ENCODE measurements at regions not wholly inside any gene's neighbourhood (a gene's known extent, or its start where the extent isn't known, plus 50 kb on each side); places are given as distances from the start of the nearest gene placed in this dataset.

DNA sequence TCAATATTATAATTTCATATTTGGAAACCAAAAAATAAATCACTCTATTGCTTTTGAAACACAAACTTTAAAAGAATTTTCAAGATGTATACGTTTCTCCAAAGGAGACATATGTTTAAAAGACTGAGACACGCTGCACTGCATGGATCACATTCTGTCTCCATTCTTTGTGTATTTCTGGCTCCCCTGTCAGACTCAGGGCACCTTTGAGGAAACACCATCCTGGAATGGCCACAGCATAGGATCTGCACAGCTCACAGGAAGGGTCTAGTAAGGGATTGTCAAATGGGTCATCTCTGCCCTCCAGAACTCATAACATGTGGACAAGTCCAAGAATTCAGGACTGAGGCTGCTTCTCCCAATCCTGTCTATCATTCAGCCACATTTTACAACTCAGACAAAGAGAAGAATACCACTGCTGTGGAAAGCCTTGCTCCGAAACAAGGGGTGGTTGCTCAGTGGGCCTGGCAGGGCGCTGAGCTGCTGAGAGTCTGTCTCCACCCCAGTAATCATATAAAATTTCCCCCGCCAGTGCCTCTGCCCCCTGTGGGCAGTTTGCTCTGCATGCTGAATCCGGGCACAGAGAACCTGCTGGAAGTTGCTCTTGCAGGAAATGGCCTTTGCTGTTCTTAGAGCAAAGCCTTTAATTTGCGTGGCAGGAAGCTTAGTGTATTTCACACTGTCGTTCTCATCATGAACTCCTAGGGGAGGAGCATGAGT lies 85.3 kb upstream of the KLHL29 start:
- no peak overlapping the region for H3K4me2 ChIP-seq (ENCODE audit: low read depth, low read length, poor library complexity, severe bottlenecking)
- DNase-seq, result no peak
- no peaks in the 10 kb centered on the region for H3K9me2 ChIP-seq (replicated peaks; ENCODE audit: insufficient read depth, low read length)
- H3K4me3 ChIP-seq (ENCODE audit: low read length), result no peak overlapping the region
- H2AFZ ChIP-seq (ENCODE audit: low read length), result no peak overlapping the region
- H3K27me3 ChIP-seq (ENCODE audit: low read length), result no peaks in the 10 kb centered on the region
- no peaks in the 10 kb centered on the region for H3K79me2 ChIP-seq (ENCODE audit: low read length)
- H3K27ac ChIP-seq (ENCODE audit: low read length), result no peak overlapping the region
- H3K9ac ChIP-seq (ENCODE audit: low read length), result no peak overlapping the region
- no peaks in the 10 kb centered on the region for H3K36me3 ChIP-seq (ENCODE audit: insufficient read depth, low read length)
- no peaks in the 10 kb centered on the region for H3K9me3 ChIP-seq (ENCODE audit: low read length)
- peaks cover 4% of the 10 kb centered on the region for H3K4me1 ChIP-seq (ENCODE audit: low read length)
- no peaks in the 10 kb centered on the region for H4K20me1 ChIP-seq (ENCODE audit: insufficient read depth, low read depth, low read length)

DNA sequence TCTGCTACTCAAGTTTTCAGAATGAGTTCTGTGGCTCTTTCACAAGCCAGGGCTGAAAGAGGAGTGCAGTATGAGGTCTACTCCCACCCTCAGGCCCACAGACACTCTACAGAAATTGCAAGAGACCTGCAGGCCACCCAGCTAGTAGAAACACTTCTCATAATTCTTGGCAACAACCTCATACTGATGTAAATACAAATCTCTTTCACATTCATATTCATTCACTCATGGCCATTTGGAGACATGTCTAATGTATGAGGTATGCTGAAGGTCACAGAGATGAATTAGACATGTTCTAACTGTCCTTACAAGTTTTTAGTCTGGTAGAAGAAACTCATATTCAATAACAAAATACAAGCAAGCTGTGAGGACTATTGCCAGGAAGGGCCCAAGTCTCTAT lies 83.8 kb upstream of the KLHL29 start:
- H4K20me1 ChIP-seq (ENCODE audit: insufficient read depth, low read depth, low read length), result no peaks in the 10 kb centered on the region
- H3K9me2 ChIP-seq (replicated peaks; ENCODE audit: insufficient read depth, low read length), result no peaks in the 10 kb centered on the region
- H3K36me3 ChIP-seq (ENCODE audit: insufficient read depth, low read length), result no peaks in the 10 kb centered on the region
- H3K4me1 ChIP-seq (ENCODE audit: low read length), result peaks cover 7% of the 10 kb centered on the region
- no peaks in the 10 kb centered on the region for H3K9me3 ChIP-seq (ENCODE audit: low read length)
- H3K4me2 ChIP-seq (ENCODE audit: low read depth, low read length, poor library complexity, severe bottlenecking), result no peak overlapping the region
- H3K4me3 ChIP-seq (ENCODE audit: low read length), result no peak overlapping the region
- H3K27ac ChIP-seq (ENCODE audit: low read length), result no peak overlapping the region
- H3K79me2 ChIP-seq (ENCODE audit: low read length), result no peaks in the 10 kb centered on the region
- H3K27me3 ChIP-seq (ENCODE audit: low read length), result 0 out of 2 replicates have a peak, but pooled peaks cover 3% of the 10 kb centered on the region
- DNase-seq, result no peak
- H3K9ac ChIP-seq (ENCODE audit: low read length), result no peak overlapping the region
- no peak overlapping the region for H2AFZ ChIP-seq (ENCODE audit: low read length)

DNA sequence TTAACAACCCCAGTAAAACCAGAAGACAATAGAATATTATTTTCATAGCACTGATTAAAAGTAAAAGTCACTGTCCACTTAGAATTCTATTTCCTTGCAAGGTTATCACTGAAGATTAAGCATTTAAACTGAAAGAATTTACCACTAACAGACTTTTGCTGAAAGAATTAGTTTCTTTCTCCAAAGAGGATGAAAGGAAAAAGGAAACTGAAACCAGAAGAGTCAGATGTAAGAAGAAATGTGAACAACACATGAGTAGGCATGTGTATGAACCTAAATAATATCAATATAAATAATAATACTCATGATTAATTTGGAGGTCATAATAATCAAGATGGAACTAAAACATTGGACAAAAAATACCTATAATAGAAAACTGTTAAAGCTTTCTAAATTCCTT lies 82.4 kb upstream of the KLHL29 start:
- H3K27me3 ChIP-seq (ENCODE audit: low read length), result 0 out of 2 replicates have a peak, but pooled peaks cover 3% of the 10 kb centered on the region
- no peaks in the 10 kb centered on the region for H3K9me2 ChIP-seq (replicated peaks; ENCODE audit: insufficient read depth, low read length)
- H3K79me2 ChIP-seq (ENCODE audit: low read length), result no peaks in the 10 kb centered on the region
- no peaks in the 10 kb centered on the region for H4K20me1 ChIP-seq (ENCODE audit: insufficient read depth, low read depth, low read length)
- H3K27ac ChIP-seq (ENCODE audit: low read length), result no peak overlapping the region
- no peaks in the 10 kb centered on the region for H3K36me3 ChIP-seq (ENCODE audit: insufficient read depth, low read length)
- H3K4me2 ChIP-seq (ENCODE audit: low read depth, low read length, poor library complexity, severe bottlenecking), result no peak overlapping the region
- H3K9me3 ChIP-seq (ENCODE audit: low read length), result no peaks in the 10 kb centered on the region
- no peak for DNase-seq
- no peak overlapping the region for H2AFZ ChIP-seq (ENCODE audit: low read length)
- no peak overlapping the region for H3K9ac ChIP-seq (ENCODE audit: low read length)
- no peak overlapping the region for H3K4me3 ChIP-seq (ENCODE audit: low read length)
- H3K4me1 ChIP-seq (ENCODE audit: low read length), result peaks cover 7% of the 10 kb centered on the region

DNA sequence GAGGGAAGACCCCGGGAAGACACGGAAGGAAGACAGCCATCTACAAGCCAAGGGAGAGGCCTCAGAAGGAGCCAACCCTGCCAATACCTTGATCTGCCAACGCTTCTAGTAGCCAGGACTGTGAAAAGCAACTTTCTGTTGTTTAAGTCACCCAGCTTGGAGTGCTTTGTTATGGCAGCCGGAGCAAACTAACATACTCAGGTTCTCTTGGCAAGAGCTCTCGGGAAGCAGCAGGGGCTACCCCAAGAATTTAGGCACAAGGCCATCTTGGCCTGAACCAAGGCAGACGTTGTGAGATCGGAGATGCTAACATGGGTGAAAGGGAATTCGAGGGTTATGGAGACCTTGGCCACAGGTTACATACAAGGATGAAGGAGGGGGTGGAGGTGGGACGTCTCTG lies 78.6 kb upstream of the KLHL29 start:
- Histone ChIP-seq H3K9ac (ENCODE audit: low read length) (no peak overlapping the region), H3K36me3 (ENCODE audit: insufficient read depth, low read length) (no peaks in the 10 kb centered on the region)
- DNase-seq, result no peak

DNA sequence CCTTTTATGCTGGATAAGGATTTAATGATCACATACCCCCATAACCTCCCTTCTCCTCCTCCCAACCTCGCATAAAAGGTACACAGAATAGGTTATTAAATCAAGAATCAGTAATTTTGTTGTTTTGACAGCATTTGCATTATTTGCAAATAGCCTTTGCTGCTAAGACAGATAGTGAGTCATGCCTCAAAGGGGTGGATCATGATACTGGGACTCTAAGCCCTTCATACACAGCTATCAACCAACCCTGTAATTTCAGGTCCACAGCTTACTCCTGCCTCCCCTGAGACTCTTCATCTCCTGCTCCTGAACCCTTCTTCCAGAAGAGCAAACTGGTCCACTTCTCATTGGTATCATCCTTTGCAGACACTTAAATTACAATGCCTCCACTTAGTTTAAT lies 73.8 kb upstream of the KLHL29 start:
- Histone ChIP-seq H3K4me1 (ENCODE audit: low read length) (no peaks in the 10 kb centered on the region), H3K9ac (ENCODE audit: low read length) (no peak overlapping the region), H2AFZ (ENCODE audit: low read length) (no peak overlapping the region), H3K4me2 (ENCODE audit: low read depth, low read length, poor library complexity, severe bottlenecking) (no peak overlapping the region), H3K9me2 (replicated peaks; ENCODE audit: insufficient read depth, low read length) (no peaks in the 10 kb centered on the region), H3K27ac (ENCODE audit: low read length) (no peak overlapping the region), H3K4me3 (ENCODE audit: low read length) (no peak overlapping the region), H4K20me1 (ENCODE audit: insufficient read depth, low read depth, low read length) (no peaks in the 10 kb centered on the region), H3K36me3 (ENCODE audit: insufficient read depth, low read length) (no peaks in the 10 kb centered on the region), H3K27me3 (ENCODE audit: low read length) (no peaks in the 10 kb centered on the region), H3K79me2 (ENCODE audit: low read length) (no peaks in the 10 kb centered on the region), H3K9me3 (ENCODE audit: low read length) (no peaks in the 10 kb centered on the region)
- no peak for DNase-seq

More for the DNA sequence above, 78.6 kb upstream of the KLHL29 start:
- no peak overlapping the region for H2AFZ ChIP-seq (ENCODE audit: low read length)
- H3K27me3 ChIP-seq (ENCODE audit: low read length), result 0 out of 2 replicates have a peak, but pooled peaks cover 3% of the 10 kb centered on the region
- H4K20me1 ChIP-seq (ENCODE audit: insufficient read depth, low read depth, low read length), result no peaks in the 10 kb centered on the region
- no peaks in the 10 kb centered on the region for H3K9me3 ChIP-seq (ENCODE audit: low read length)
- no peak overlapping the region for H3K4me2 ChIP-seq (ENCODE audit: low read depth, low read length, poor library complexity, severe bottlenecking)
- H3K4me1 ChIP-seq (ENCODE audit: low read length), result peaks cover 7% of the 10 kb centered on the region
- H3K4me3 ChIP-seq (ENCODE audit: low read length), result no peak overlapping the region
- H3K79me2 ChIP-seq (ENCODE audit: low read length), result no peaks in the 10 kb centered on the region
- H3K27ac ChIP-seq (ENCODE audit: low read length), result no peak overlapping the region
- H3K9me2 ChIP-seq (replicated peaks; ENCODE audit: insufficient read depth, low read length), result no peaks in the 10 kb centered on the region

DNA sequence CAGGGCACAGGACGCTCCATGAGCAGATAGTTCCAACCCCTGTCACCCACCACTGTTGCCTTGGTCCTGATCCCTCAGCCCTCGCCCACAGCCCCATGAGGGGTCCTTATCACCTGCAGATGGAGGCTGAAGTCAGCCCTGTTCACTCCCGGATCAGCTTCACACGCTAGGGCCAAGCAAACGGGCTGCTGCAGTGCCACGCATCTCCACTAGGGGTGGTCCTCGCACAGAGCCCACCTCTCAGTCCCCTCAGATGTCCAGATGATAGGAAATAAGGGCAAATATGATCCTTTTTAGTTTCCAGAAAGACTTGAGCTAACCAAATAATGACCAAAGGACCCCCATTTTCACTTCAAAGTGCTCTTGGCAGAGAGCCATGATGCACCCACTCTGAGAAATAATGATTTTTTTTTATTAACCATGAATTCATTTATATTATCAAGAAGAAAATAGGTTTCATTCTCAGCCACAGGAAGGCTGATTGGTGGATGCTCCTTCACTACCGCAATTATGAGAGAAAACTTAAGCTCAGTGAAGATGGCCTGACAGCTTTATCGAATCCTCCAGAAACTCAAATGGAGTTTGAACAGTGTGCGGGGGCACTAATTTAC lies 71.9 kb upstream of the KLHL29 start:
- Histone ChIP-seq H3K4me1 (ENCODE audit: low read length) (no peaks in the 10 kb centered on the region), H4K20me1 (ENCODE audit: insufficient read depth, low read depth, low read length) (no peaks in the 10 kb centered on the region), H2AFZ (ENCODE audit: low read length) (no peak overlapping the region), H3K9ac (ENCODE audit: low read length) (no peak overlapping the region), H3K9me2 (replicated peaks; ENCODE audit: insufficient read depth, low read length) (no peaks in the 10 kb centered on the region), H3K36me3 (ENCODE audit: insufficient read depth, low read length) (no peaks in the 10 kb centered on the region), H3K4me3 (ENCODE audit: low read length) (no peak overlapping the region), H3K9me3 (ENCODE audit: low read length) (no peaks in the 10 kb centered on the region), H3K27ac (ENCODE audit: low read length) (no peak overlapping the region), H3K79me2 (ENCODE audit: low read length) (no peaks in the 10 kb centered on the region), H3K27me3 (ENCODE audit: low read length) (no peaks in the 10 kb centered on the region), H3K4me2 (ENCODE audit: low read depth, low read length, poor library complexity, severe bottlenecking) (no peak overlapping the region)
- DNase-seq, result peak; percentile 84

DNA sequence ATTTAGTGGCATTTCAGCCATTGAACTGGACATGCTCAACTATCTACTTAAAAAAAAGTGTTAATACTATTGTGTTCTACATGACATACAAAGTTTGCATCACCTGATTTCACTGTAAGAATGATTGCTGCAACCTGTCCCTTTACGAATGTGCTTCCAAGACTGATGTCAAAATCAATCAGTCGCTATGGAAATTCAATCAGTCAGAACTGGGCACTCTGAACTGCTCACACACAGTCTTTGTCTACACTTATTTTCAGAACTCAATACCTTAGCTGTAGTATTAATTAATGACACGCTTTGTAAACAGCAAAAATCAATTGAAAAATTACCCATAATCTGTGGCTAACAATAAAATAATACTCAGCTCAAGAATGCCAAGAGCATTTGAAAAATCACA lies 70.3 kb upstream of the KLHL29 start:
- H3K27ac ChIP-seq (ENCODE audit: low read length), result no peak overlapping the region
- no peak overlapping the region for H3K4me2 ChIP-seq (ENCODE audit: low read depth, low read length, poor library complexity, severe bottlenecking)
- no peaks in the 10 kb centered on the region for H3K36me3 ChIP-seq (ENCODE audit: insufficient read depth, low read length)
- no peak overlapping the region for H3K4me3 ChIP-seq (ENCODE audit: low read length)
- no peaks in the 10 kb centered on the region for H3K9me3 ChIP-seq (ENCODE audit: low read length)
- no peaks in the 10 kb centered on the region for H3K9me2 ChIP-seq (replicated peaks; ENCODE audit: insufficient read depth, low read length)
- no peaks in the 10 kb centered on the region for H3K79me2 ChIP-seq (ENCODE audit: low read length)
- no peaks in the 10 kb centered on the region for H4K20me1 ChIP-seq (ENCODE audit: insufficient read depth, low read depth, low read length)
- no peak overlapping the region for H3K9ac ChIP-seq (ENCODE audit: low read length)
- no peaks in the 10 kb centered on the region for H3K27me3 ChIP-seq (ENCODE audit: low read length)
- no peak for DNase-seq
- H2AFZ ChIP-seq (ENCODE audit: low read length), result no peak overlapping the region
- H3K4me1 ChIP-seq (ENCODE audit: low read length), result no peaks in the 10 kb centered on the region

DNA sequence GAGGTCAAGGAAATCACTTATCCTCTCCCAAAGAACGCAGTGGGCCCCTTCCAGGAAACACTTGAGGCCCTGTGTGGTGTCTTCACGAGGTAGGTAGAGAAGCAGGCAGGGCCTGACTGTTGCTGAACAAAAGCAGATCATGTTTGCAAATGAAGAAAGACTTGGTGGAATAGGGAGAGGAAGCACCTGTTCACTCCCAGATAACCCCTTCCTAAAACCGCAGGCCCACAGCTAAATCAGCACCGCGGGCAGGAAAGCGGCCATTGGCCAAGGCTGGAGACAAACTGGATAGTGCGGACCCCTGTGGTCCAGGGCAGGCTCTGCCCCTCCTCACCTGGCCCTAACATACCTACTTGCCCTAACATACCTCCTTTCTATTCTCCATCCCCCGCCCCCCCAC lies 64.9 kb upstream of the KLHL29 start:
- Histone ChIP-seq H3K4me3 (ENCODE audit: low read length) (no peak overlapping the region), H2AFZ (ENCODE audit: low read length) (no peak overlapping the region), H4K20me1 (ENCODE audit: insufficient read depth, low read depth, low read length) (no peaks in the 10 kb centered on the region), H3K9me2 (replicated peaks; ENCODE audit: insufficient read depth, low read length) (no peaks in the 10 kb centered on the region), H3K27me3 (ENCODE audit: low read length) (no peaks in the 10 kb centered on the region), H3K4me1 (ENCODE audit: low read length) (no peaks in the 10 kb centered on the region), H3K9me3 (ENCODE audit: low read length) (no peaks in the 10 kb centered on the region), H3K36me3 (ENCODE audit: insufficient read depth, low read length) (no peaks in the 10 kb centered on the region), H3K9ac (ENCODE audit: low read length) (no peak overlapping the region), H3K27ac (ENCODE audit: low read length) (no peak overlapping the region), H3K79me2 (ENCODE audit: low read length) (no peaks in the 10 kb centered on the region), H3K4me2 (ENCODE audit: low read depth, low read length, poor library complexity, severe bottlenecking) (no peak overlapping the region)
- DNase-seq, result no peak

Data from Karpas-422 (cell line).